BLaER1 (cell line): ENCODE measurements at regions not wholly inside any gene's neighbourhood (a gene's known extent, or its start where the extent isn't known, plus 50 kb on each side); places are given as distances from the start of the nearest gene placed in this dataset.

Experiments
- H3K27ac ChIP-seq: shearing (Covaris generic); formaldehyde crosslinking; 2 replicates; pipeline ENCODE4 v1.8.1; 2022
- H3K27me3 ChIP-seq: shearing (Covaris generic); formaldehyde crosslinking; 2 replicates; pipeline ENCODE4 v1.8.1; 2022
- H3K36me3 ChIP-seq: shearing (Covaris generic); formaldehyde crosslinking; 2 replicates; pipeline ENCODE4 v1.8.1; 2022
- H3K4me1 ChIP-seq: shearing (Covaris generic); formaldehyde crosslinking; 2 replicates; pipeline ENCODE4 v1.8.1; 2022
- H3K4me2 ChIP-seq: shearing (Covaris generic); formaldehyde crosslinking; 2 replicates; pipeline ENCODE4 v1.8.1; 2022
- H3K4me3 ChIP-seq: shearing (Covaris generic); formaldehyde crosslinking; 2 replicates; pipeline ENCODE4 v1.8.1; 2022
- H3K9ac ChIP-seq: shearing (Covaris generic); formaldehyde crosslinking; 2 replicates; pipeline ENCODE4 v1.8.1; 2022
- H3K9me3 ChIP-seq: shearing (Covaris generic); formaldehyde crosslinking; 2 replicates; pipeline ENCODE4 v1.8.1; 2022
- H4K20me1 ChIP-seq: shearing (Covaris generic); formaldehyde crosslinking; 2 replicates; pipeline ENCODE4 v1.8.1; 2022
- Cebpa-rat ChIP-seq: shearing (Covaris generic); IDR thresholded peaks from 2 replicates; pipeline ENCODE4 v1.8.1; 2022

DNA sequence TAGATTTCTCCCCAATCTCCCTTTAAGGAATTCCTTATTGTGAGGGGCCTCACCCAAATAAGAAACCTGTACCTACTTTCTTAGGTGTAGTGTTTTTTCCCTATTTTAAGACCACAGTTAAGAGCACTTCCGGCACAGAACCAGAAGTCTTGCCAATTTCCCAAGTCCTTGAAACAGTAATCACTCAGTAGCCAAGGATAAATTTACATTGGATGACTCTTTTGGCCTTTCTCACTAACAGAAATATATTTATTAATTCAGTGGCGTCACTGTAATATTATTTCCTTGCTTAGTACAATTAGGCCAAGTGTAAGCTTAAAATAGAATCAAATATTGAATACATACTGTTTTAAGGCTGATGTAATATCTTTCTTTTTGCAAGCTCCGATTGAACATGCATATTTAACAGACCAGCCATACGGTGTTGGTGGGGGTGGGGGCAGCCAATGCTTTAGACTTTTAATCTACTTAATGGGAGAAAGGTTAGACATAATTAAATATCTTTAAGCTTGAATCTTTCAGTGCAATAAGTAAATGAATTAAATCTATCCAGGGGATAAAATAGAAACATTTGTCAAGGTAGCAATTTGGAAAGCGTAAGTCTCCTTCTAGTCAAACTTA is 50.8 kb upstream of the ITGA6 start:
- Histone ChIP-seq H3K9me3 (peaks cover 20% of the 10 kb centered on the region), H3K4me3 (no peak overlapping the region), H3K36me3 (peaks cover 6% of the 10 kb centered on the region; the same call in 1 of the 2 replicates), H3K9ac (no peak overlapping the region), H4K20me1 (no peaks in the 10 kb centered on the region), H3K27me3 (no peaks in the 10 kb centered on the region), H3K27ac (peak overlapping the region; percentile 68; the same call in 1 of the 2 replicates), H3K4me2 (peak overlapping the region; percentile 74), H3K4me1 (peaks cover 53% of the 10 kb centered on the region)
- no peak for TF ChIP-seq Cebpa-rat

DNA sequence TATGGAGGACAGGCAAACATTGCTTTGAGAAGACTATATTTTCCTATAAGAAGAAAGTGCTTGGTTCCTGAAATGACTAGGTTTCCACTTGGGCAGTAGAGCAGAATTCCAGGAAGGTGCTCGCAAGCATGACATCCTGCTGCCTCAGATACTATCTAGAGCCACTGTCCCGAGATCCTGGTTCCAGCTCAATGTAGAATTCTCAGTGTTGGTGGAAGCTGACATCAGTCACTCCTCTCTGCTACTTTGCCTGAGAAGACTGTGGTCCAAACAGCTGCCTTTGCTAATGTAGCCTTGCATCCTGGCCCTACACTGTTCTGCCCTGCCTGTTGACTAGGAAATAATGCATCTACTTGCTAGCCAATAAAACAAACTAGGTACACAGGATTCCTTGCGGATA is 50.0 kb upstream of the ITGA6 start:
- Histone ChIP-seq H3K4me3 (no peak overlapping the region), H3K9ac (peak overlapping the region; percentile 2; the same call in 1 of the 2 replicates)

More for the DNA sequence above, 50.0 kb upstream of the ITGA6 start:
- Histone ChIP-seq H3K36me3 (peaks cover 6% of the 10 kb centered on the region; the same call in 1 of the 2 replicates), H3K27ac (peak overlapping the region; percentile 68), H4K20me1 (no peaks in the 10 kb centered on the region), H3K27me3 (no peaks in the 10 kb centered on the region), H3K9me3 (peaks cover 17% of the 10 kb centered on the region), H3K4me1 (peaks cover 53% of the 10 kb centered on the region), H3K4me2 (peak overlapping the region; percentile 74)
- TF ChIP-seq Cebpa-rat, result no peak
